ENCODE measurements at regions not wholly inside any gene's neighbourhood (a gene's known extent, or its start where the extent isn't known, plus 50 kb on each side); places are given as distances from the start of the nearest gene placed in this dataset.

GRCh38 chr6:3607599-3607998 lies 143.9 kb downstream of the PXDC1 start:
- H3K4me2 ChIP-seq, result no peak overlapping the region
- H3K36me3 ChIP-seq (replicated peaks in 1 of 2; ENCODE audit: control insufficient read depth in 1 of 2, insufficient read depth in 2 of 2, low read length in 1 of 2), result no peaks in the 10 kb centered on the region
- no peaks in the 10 kb centered on the region for H3F3A ChIP-seq (replicated peaks; ENCODE audit: insufficient read depth)
- no peaks in the 10 kb centered on the region; a peak in 1 of 4 replicates for H3K4me1 ChIP-seq (ENCODE audit: control insufficient read depth in 1 of 2, insufficient read depth in 2 of 2, low read depth in 1 of 2, low read length in 1 of 2)
- WGBS (ENCODE audit: low lambda C conversion rate), result 56% methylated on average over 8 of the region's 8 CpGs
- no peaks in the 10 kb centered on the region for H3K9me3 ChIP-seq
- H3K4me3 ChIP-seq (ENCODE audit: low read depth in 2 of 2, low read length in 1 of 2), result no peak overlapping the region
- CTCF ChIA-PET, result no interaction called here
- no peak overlapping the region for H3K27ac ChIP-seq (ENCODE audit: low read depth in 2 of 2, low read length in 1 of 2)
- H3K9ac ChIP-seq, result no peak overlapping the region
- H2AFZ ChIP-seq (ENCODE audit: low read depth), result no peak overlapping the region
- peaks cover 14% of the 10 kb centered on the region for H3K27me3 ChIP-seq (ENCODE audit: insufficient read depth)
- POLR2A ChIA-PET, result no interaction called here
- H3K9me2 ChIP-seq, result no peaks in the 10 kb centered on the region
- no peaks in the 10 kb centered on the region for H3K79me2 ChIP-seq (ENCODE audit: insufficient read depth)
- TF ChIP-seq FOSL2 (IDR thresholded peaks at IDR 0.05; ENCODE audit: borderline replicate concordance, low read depth), result no peak
- TF ChIP-seq, protein P1, sequence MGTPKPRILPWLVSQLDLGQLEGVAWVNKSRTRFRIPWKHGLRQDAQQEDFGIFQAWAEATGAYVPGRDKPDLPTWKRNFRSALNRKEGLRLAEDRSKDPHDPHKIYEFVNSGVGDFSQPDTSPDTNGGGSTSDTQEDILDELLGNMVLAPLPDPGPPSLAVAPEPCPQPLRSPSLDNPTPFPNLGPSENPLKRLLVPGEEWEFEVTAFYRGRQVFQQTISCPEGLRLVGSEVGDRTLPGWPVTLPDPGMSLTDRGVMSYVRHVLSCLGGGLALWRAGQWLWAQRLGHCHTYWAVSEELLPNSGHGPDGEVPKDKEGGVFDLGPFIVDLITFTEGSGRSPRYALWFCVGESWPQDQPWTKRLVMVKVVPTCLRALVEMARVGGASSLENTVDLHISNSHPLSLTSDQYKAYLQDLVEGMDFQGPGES (IDR thresholded peaks at IDR 0.05; ENCODE audit: low read depth, low read length), result no peak
- TF ChIP-seq TEAD4 (IDR thresholded peaks at IDR 0.05; ENCODE audit: borderline replicate concordance, insufficient read depth), result no peak
- TF ChIP-seq, protein P2, sequence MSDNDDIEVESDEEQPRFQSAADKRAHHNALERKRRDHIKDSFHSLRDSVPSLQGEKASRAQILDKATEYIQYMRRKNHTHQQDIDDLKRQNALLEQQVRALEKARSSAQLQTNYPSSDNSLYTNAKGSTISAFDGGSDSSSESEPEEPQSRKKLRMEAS (IDR thresholded peaks at IDR 0.05; ENCODE audit: low read depth), result no peak
- TF ChIP-seq, protein P3, sequence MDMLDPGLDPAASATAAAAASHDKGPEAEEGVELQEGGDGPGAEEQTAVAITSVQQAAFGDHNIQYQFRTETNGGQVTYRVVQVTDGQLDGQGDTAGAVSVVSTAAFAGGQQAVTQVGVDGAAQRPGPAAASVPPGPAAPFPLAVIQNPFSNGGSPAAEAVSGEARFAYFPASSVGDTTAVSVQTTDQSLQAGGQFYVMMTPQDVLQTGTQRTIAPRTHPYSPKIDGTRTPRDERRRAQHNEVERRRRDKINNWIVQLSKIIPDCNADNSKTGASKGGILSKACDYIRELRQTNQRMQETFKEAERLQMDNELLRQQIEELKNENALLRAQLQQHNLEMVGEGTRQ (IDR thresholded peaks at IDR 0.05; ENCODE audit: borderline replicate concordance, low read depth, low read length), result no peak
- TF ChIP-seq NFIC (IDR thresholded peaks at IDR 0.05; ENCODE audit: borderline replicate concordance), result no peak
- TF ChIP-seq MEF2A (IDR thresholded peaks at IDR 0.05; ENCODE audit: borderline replicate concordance, low read depth), result no peak
- TF ChIP-seq TAF1 (IDR thresholded peaks at IDR 0.05; ENCODE audit: borderline replicate concordance, low read depth, low read length), result no peak
- TF ChIP-seq REST (IDR thresholded peaks at IDR 0.05; ENCODE audit: low read depth, low read length), result no peak
- no peak for TF ChIP-seq ELF1 (IDR thresholded peaks at IDR 0.05)
- TF ChIP-seq YY1 (IDR thresholded peaks at IDR 0.05; ENCODE audit: low read depth), result no peak
- TF ChIP-seq RXRA (IDR thresholded peaks at IDR 0.05; ENCODE audit: borderline replicate concordance, low read depth), result no peak
- TF ChIP-seq EZH2phosphoT487 (IDR thresholded peaks at IDR 0.05; ENCODE audit: borderline replicate concordance, low read depth), result no peak
- no peak for TF ChIP-seq GATA2 (CRISPR knock-in tag; IDR thresholded peaks at IDR 0.05)
- TF ChIP-seq RFX5 (IDR thresholded peaks at IDR 0.05; ENCODE audit: low read length), result no peak
- no peak for TF ChIP-seq FOXM1 (IDR thresholded peaks at IDR 0.05; ENCODE audit: low read depth)
- TF ChIP-seq CHD2 (IDR thresholded peaks at IDR 0.05; ENCODE audit: low read length, partially characterized antibody), result no peak
- TF ChIP-seq ZBTB33 (IDR thresholded peaks at IDR 0.05; ENCODE audit: borderline replicate concordance, low read depth), result no peak
- no peak for TF ChIP-seq FOXJ3 (CRISPR knock-in tag; IDR thresholded peaks at IDR 0.05)
- TF ChIP-seq, protein P4, sequence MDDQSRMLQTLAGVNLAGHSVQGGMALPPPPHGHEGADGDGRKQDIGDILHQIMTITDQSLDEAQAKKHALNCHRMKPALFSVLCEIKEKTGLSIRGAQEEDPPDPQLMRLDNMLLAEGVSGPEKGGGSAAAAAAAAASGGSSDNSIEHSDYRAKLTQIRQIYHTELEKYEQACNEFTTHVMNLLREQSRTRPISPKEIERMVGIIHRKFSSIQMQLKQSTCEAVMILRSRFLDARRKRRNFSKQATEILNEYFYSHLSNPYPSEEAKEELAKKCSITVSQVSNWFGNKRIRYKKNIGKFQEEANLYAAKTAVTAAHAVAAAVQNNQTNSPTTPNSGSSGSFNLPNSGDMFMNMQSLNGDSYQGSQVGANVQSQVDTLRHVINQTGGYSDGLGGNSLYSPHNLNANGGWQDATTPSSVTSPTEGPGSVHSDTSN (IDR thresholded peaks at IDR 0.05), result no peak
- no peak for DNase-seq
- no peaks in the 10 kb centered on the region for H4K20me1 ChIP-seq (ENCODE audit: insufficient read depth)

Measured in SK-N-SH (cell line).